DOHH2 (cell line): ENCODE measurements at regions not wholly inside any gene's neighbourhood (a gene's known extent, or its start where the extent isn't known, plus 50 kb on each side); places are given as distances from the start of the nearest gene placed in this dataset.

Experiments
- H3F3A ChIP-seq: fragments of 200-600 bp; sonication (generic), shearing (Covaris generic); 2 replicates; pipeline ENCODE4 v1.6.0; 2016; ENCODE audit warnings: antibody characterized with exemption, mild to moderate bottlenecking; ENCODE audit not compliant: control insufficient read depth, insufficient read depth
- H3K27ac ChIP-seq: fragments of 200-600 bp; sonication (generic); 2 replicates; pipeline ENCODE4 v1.5.1; 2014; ENCODE audit warnings: low read depth, mild to moderate bottlenecking, low read length, moderate library complexity
- H3K27me3 ChIP-seq: fragments of 200-600 bp; sonication (generic); 2 replicates; pipeline ENCODE4 v1.6.1; 2014; ENCODE audit warnings: mild to moderate bottlenecking, low read length, mixed read lengths; ENCODE audit not compliant: control insufficient read depth
- H3K36me3 ChIP-seq: fragments of 200-600 bp; sonication (generic); 2 replicates; pipeline ENCODE4 v1.6.1; 2014; ENCODE audit warnings: mild to moderate bottlenecking, low read length, moderate library complexity, mixed read lengths; ENCODE audit not compliant: control insufficient read depth
- H3K4me1 ChIP-seq: fragments of 200-600 bp; sonication (generic); 2 replicates; pipeline ENCODE4 v1.6.1; 2014; ENCODE audit warnings: mild to moderate bottlenecking, low read length, mixed read lengths; ENCODE audit not compliant: control insufficient read depth
- H3K4me2 ChIP-seq: fragments of 200-600 bp; sonication (generic); 2 replicates; pipeline ENCODE4 v1.6.0; 2014; ENCODE audit warnings: mild to moderate bottlenecking, low read length, moderate library complexity
- H3K4me3 ChIP-seq: fragments of 200-600 bp; sonication (generic); 2 replicates; pipeline ENCODE4 v1.5.1; 2014; ENCODE audit warnings: mild to moderate bottlenecking, low read length, mixed read lengths
- H3K79me2 ChIP-seq: fragments of 200-600 bp; sonication (generic); 2 replicates; pipeline ENCODE4 v1.6.1; 2014; ENCODE audit warnings: mild to moderate bottlenecking, low read length, mixed read lengths; ENCODE audit not compliant: control insufficient read depth
- H3K9me2 ChIP-seq: fragments of 200-600 bp; sonication (generic); replicated peaks from 2 replicates; pipeline ENCODE4 v1.6.1; 2014; ENCODE audit warnings: mild to moderate bottlenecking, low read length, mixed read lengths; ENCODE audit not compliant: control insufficient read depth
- H3K9me3 ChIP-seq: fragments of 200-600 bp; sonication (generic); 2 replicates; pipeline ENCODE4 v1.6.1; 2014; ENCODE audit warnings: antibody characterized with exemption, low read length, mixed read lengths; ENCODE audit not compliant: control insufficient read depth, insufficient read depth
- H4K20me1 ChIP-seq: fragments of 200-600 bp; sonication (generic); 2 replicates; pipeline ENCODE4 v1.6.0; 2014; ENCODE audit warnings: low read depth, mild to moderate bottlenecking, antibody characterized with exemption, low read length, moderate library complexity; ENCODE audit not compliant: control insufficient read depth, insufficient read depth
- EZH2phosphoT487 ChIP-seq: fragments of 200-600 bp; sonication (generic); IDR thresholded peaks from 2 replicates; pipeline ENCODE4 v1.6.1; 2017; ENCODE audit warnings: borderline replicate concordance, mild to moderate bottlenecking, antibody characterized with exemption, low read length, moderate library complexity, mixed read lengths
- TF ChIP-seq, protein P1 (sequence below): fragments of 200-600 bp; sonication (generic); IDR thresholded peaks from one replicate; pipeline ENCODE4 v1.5.1; 2014; ENCODE audit warnings: antibody characterized with exemption, mild to moderate bottlenecking, low read depth, low read length; ENCODE audit not compliant: poor library complexity, severe bottlenecking

- Histone ChIP-seq H3F3A (no peaks in the 10 kb centered on the region), H4K20me1 (no peaks in the 10 kb centered on the region), H3K9me3 (no peaks in the 10 kb centered on the region), H3K4me2 (no peak overlapping the region), H3K9me2 (no peaks in the 10 kb centered on the region), H3K36me3 (no peaks in the 10 kb centered on the region), H3K79me2 (no peaks in the 10 kb centered on the region), H3K4me3 (no peak overlapping the region), H3K27me3 (no peaks in the 10 kb centered on the region), H3K4me1 (no peaks in the 10 kb centered on the region), H3K27ac (no peak overlapping the region)
- TF ChIP-seq, protein P1, sequence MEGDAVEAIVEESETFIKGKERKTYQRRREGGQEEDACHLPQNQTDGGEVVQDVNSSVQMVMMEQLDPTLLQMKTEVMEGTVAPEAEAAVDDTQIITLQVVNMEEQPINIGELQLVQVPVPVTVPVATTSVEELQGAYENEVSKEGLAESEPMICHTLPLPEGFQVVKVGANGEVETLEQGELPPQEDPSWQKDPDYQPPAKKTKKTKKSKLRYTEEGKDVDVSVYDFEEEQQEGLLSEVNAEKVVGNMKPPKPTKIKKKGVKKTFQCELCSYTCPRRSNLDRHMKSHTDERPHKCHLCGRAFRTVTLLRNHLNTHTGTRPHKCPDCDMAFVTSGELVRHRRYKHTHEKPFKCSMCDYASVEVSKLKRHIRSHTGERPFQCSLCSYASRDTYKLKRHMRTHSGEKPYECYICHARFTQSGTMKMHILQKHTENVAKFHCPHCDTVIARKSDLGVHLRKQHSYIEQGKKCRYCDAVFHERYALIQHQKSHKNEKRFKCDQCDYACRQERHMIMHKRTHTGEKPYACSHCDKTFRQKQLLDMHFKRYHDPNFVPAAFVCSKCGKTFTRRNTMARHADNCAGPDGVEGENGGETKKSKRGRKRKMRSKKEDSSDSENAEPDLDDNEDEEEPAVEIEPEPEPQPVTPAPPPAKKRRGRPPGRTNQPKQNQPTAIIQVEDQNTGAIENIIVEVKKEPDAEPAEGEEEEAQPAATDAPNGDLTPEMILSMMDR = no peak
- TF ChIP-seq EZH2phosphoT487 = no peak
Measured at GRCh38 chr13:46961719-46962118, 64.9 kb upstream of the HTR2A start.

DNA sequence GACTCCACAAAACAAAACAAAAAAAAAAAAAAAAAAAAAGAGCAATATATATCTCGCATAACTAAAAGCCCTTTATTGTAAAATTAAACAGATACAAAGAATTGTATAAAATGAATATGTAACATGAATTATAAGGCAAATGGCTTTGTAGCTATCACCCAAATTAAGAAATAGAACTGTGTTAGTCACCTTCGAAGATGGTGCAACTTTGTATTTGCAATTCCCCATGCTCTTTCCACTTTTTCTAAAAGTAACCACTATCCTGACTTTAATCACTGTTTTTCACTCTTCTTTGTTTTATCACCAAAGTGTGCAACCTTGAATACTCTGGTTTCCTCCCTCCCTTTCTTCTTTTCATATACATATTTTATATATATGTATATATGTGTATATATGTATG is 57.1 kb upstream of the HTR2A start:
- no peaks in the 10 kb centered on the region for H3K79me2 ChIP-seq
- H3K9me2 ChIP-seq = no peaks in the 10 kb centered on the region
- no peak overlapping the region for H3K4me3 ChIP-seq
- no peaks in the 10 kb centered on the region for H3K9me3 ChIP-seq
- no peaks in the 10 kb centered on the region for H3F3A ChIP-seq
- H4K20me1 ChIP-seq = no peaks in the 10 kb centered on the region
- no peak overlapping the region for H3K4me2 ChIP-seq
- 0 out of 2 replicates have a peak, but pooled peaks cover 3% of the 10 kb centered on the region for H3K27me3 ChIP-seq
- peaks cover 7% of the 10 kb centered on the region for H3K4me1 ChIP-seq
- TF ChIP-seq, protein P1 = no peak
- TF ChIP-seq EZH2phosphoT487 = no peak
- no peak overlapping the region for H3K27ac ChIP-seq
- H3K36me3 ChIP-seq = no peaks in the 10 kb centered on the region

DNA sequence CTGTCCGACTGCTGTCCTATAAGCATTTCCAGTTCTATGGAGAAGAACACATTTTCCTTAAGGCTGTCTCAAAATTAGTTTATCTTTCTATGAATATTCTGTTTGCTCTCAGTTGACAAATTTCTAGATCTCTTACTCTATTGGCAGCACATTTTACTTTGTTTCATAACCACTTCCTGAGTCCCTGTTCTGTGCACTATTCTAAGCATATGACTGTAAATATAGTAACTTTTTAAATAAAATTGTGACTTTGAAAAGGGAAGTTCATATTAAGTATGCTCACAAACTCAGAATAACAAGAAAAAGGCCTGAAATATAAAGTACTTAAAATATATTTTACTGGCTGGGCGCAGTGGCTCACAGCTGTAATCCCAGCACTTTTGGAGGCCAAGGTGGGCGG is 56.5 kb upstream of the HTR2A start:
- TF ChIP-seq, protein P1 = no peak
- TF ChIP-seq EZH2phosphoT487 = no peak
- Histone ChIP-seq H3K4me1 (peaks cover 7% of the 10 kb centered on the region), H3K27ac (no peak overlapping the region), H3K9me2 (no peaks in the 10 kb centered on the region), H3K27me3 (0 out of 2 replicates have a peak, but pooled peaks cover 3% of the 10 kb centered on the region), H4K20me1 (no peaks in the 10 kb centered on the region), H3K9me3 (no peaks in the 10 kb centered on the region), H3K36me3 (no peaks in the 10 kb centered on the region), H3F3A (no peaks in the 10 kb centered on the region), H3K4me2 (no peak overlapping the region), H3K4me3 (no peak overlapping the region), H3K79me2 (no peaks in the 10 kb centered on the region)
